Testis (tissue), 2 donors: ENCODE measurements at regions not wholly inside any gene's neighbourhood (a gene's known extent, or its start where the extent isn't known, plus 50 kb on each side); places are given as distances from the start of the nearest gene placed in this dataset.

Experiments used
- DNase-seq: peaks from one replicate; pipeline ENCODE4 v3.0.0-alpha.2; 2019
- H3K27ac ChIP-seq, 2 donors: fragments of 200-600 bp; sonication (generic); one replicate each; pipeline ENCODE4 v1.5.1; 2019
- H3K27me3 ChIP-seq: fragments of 200-600 bp; sonication (generic); one replicate; pipeline ENCODE4 v1.5.1; 2019
- H3K36me3 ChIP-seq: fragments of 200-600 bp; sonication (generic); one replicate; pipeline ENCODE4 v1.5.1; 2017; ENCODE audit warnings: low read depth; ENCODE audit errors: missing control alignments
- H3K4me1 ChIP-seq: fragments of 200-600 bp; sonication (generic); one replicate; pipeline ENCODE4 v1.5.1; 2019
- H3K4me3 ChIP-seq, 2 donors: fragments of 200-600 bp; sonication (generic); one replicate each; pipeline ENCODE4 v1.5.1; 2017 to 2019
- H3K9me3 ChIP-seq: fragments of 200-600 bp; sonication (generic); one replicate; pipeline ENCODE4 v1.5.1; 2017
- POLR2A ChIP-seq: fragments of 450-650 bp; IDR thresholded peaks from one replicate; pipeline ENCODE4 v1.6.1; 2017; ENCODE audit warnings: antibody characterized with exemption, mild to moderate bottlenecking, moderate library complexity
- WGBS, 2 donors: methylation state at CpG; one replicate each; pipeline ENCODE4 v1.1.5; 2018; 5-methylcytosine and 5-hydroxymethylcytosine counted together
- intact Hi-C: fragments of 100-400 bp; cut with DNase I; formaldehyde crosslinking; loops from one replicate; pipeline ENCODE4 v1.15.1; 2023; ENCODE audit warnings: low total_unique reads
- TF ChIP-seq, protein P1 (sequence below), 3 experiments: fragments of 450-650 bp in 2 of 3; fragments of 200-600 bp in 1 of 3; sonication (generic) in 1 of 3; IDR thresholded peaks; one replicate each; pipeline ENCODE4 v1.5.1; 2016 to 2019; ENCODE audit warnings: antibody characterized with exemption in 3 of 3, mild to moderate bottlenecking in 2 of 3, moderate library complexity in 1 of 3

DNA sequence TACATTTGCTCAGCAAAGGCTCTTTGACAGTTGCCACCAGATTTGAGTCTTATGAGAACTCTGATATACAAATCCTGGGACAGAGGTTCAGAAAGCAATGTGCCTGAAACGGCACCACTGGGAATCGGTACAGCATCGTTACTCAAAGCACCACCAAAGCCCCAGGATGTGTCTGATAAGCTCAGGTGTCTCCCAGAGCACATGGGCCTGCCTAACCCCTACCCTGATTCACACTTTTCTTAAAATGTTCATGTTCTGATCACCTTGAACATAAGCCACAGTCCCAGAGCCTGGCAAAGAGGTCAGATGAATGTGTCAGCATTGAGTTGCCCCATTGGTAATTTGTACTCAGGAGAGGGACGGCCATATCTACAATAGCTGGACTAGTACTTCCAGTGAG, 545.8 kb upstream of the AUTS2 start:
- no peaks in the 10 kb centered on the region for H3K4me1 ChIP-seq
- intact Hi-C loops = no loop called here
- H3K9me3 ChIP-seq = no peaks in the 10 kb centered on the region
- no peaks in the 10 kb centered on the region for H3K36me3 ChIP-seq
- H3K27me3 ChIP-seq = no peaks in the 10 kb centered on the region
- H3K27ac ChIP-seq = no peak overlapping the region
- TF ChIP-seq POLR2A = no peak
- TF ChIP-seq, protein P1, sequence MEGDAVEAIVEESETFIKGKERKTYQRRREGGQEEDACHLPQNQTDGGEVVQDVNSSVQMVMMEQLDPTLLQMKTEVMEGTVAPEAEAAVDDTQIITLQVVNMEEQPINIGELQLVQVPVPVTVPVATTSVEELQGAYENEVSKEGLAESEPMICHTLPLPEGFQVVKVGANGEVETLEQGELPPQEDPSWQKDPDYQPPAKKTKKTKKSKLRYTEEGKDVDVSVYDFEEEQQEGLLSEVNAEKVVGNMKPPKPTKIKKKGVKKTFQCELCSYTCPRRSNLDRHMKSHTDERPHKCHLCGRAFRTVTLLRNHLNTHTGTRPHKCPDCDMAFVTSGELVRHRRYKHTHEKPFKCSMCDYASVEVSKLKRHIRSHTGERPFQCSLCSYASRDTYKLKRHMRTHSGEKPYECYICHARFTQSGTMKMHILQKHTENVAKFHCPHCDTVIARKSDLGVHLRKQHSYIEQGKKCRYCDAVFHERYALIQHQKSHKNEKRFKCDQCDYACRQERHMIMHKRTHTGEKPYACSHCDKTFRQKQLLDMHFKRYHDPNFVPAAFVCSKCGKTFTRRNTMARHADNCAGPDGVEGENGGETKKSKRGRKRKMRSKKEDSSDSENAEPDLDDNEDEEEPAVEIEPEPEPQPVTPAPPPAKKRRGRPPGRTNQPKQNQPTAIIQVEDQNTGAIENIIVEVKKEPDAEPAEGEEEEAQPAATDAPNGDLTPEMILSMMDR (IDR thresholded peaks at IDR 0.05) = no peak
- 69 to 93% methylated on average over 4 of the region's 4 CpGs for WGBS, 2 donors
- no peak for DNase-seq
- H3K4me3 ChIP-seq = no peak overlapping the region

DNA sequence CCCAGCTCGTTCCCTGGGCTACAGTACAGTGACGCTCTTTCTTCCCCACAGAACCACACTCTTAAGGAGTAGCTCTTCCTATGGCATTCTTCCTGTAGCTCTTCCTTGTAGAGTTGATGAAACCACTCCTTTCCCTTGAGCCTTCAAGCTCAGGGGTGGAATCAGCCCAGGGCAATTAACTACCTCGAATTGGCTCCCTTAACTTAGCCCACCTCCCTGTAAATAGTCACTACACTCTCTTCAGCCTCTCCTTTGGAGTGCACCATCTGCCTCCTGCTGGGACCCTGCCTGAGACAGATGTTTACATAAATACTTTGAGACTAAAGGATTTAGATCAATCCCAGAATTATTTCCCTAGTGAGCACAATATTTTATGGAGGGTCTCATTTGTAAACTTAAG, 537.8 kb upstream of the AUTS2 start:
- 51 to 59% methylated on average over 3 of the region's 3 CpGs for WGBS, 2 donors
- TF ChIP-seq POLR2A = no peak
- TF ChIP-seq, protein P1 (IDR thresholded peaks at IDR 0.05) = no peak
- Histone ChIP-seq H3K9me3 (no peaks in the 10 kb centered on the region), H3K36me3 (no peaks in the 10 kb centered on the region), H3K4me3 (no peak overlapping the region), H3K27ac (no peak overlapping the region), H3K27me3 (no peaks in the 10 kb centered on the region), H3K4me1 (no peaks in the 10 kb centered on the region)
- no peak for DNase-seq
- intact Hi-C loops = no loop called here

DNA sequence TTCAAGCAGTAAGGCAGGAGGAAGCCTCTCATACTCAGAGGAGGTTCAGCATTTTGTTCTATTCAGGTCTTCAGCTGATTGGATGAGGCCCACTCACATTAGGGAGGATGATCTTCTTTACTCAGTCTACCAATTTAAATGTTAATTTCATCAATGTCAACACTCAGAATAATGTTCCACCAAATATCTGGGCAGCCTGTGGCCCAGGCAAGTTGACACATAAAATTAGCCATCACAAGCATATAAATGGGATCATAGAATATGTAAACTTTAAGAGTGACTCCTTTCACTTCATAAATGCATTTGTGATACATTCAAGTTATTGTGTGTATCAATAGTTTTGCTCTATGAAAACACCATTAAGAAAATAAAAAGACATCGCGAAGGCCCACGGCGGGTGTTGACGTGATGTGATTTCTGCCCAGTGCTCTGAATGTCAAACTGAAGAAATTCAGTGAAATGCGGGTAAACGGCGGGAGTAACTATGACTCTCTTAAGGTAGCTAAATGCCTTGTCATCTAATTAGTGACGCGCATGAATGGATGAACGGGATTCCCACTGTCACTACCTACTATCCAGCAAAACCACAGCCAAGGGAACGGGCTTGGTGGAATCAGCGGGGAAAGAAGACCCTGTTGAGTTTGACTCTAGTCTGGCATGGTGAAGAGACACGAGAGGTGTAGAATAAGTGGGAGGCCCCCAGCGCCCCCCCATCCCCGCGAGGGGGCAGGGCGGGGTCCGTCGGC, 536.1 kb upstream of the AUTS2 start:
- DNase-seq = no peak
- Histone ChIP-seq H3K36me3 (no peaks in the 10 kb centered on the region), H3K9me3 (no peaks in the 10 kb centered on the region), H3K4me3 (no peak overlapping the region), H3K4me1 (no peaks in the 10 kb centered on the region), H3K27me3 (no peaks in the 10 kb centered on the region), H3K27ac (no peak overlapping the region)
- 92% methylated on average over 20 of the region's 20 CpGs for WGBS, 2 donors
- intact Hi-C loops = no loop called here
- TF ChIP-seq POLR2A = no peak
- TF ChIP-seq, protein P1 (IDR thresholded peaks at IDR 0.05) = no peak

DNA sequence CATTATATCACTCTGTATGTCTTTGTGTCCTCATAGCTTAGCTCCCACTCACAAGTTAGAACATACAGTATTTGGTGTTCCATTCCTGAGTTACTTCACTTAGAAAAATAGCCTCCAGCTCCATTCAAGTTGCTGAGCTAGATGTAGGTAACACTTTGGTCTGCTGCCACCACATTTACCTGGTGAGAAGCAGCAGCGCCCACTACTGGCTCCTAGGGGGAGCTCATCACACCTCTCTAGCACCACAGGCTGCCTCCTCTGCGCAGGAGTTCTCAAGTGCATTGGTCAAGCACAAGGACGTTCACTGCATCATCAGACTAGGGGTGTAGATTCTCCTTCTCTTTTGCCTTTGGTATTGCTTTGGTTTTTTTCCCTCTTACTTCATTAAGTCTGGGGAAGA, 530.9 kb upstream of the AUTS2 start:
- H3K27me3 ChIP-seq = no peaks in the 10 kb centered on the region
- DNase-seq = peak; percentile 80
- H3K4me1 ChIP-seq = no peaks in the 10 kb centered on the region
- intact Hi-C loops = no loop called here
- no peak overlapping the region for H3K27ac ChIP-seq
- no peak for TF ChIP-seq POLR2A
- TF ChIP-seq, protein P1 (IDR thresholded peaks at IDR 0.05) = peak in 1 of 3 experiments; percentile 35
- no peaks in the 10 kb centered on the region for H3K36me3 ChIP-seq
- no peaks in the 10 kb centered on the region for H3K9me3 ChIP-seq
- WGBS, 2 donors = 40 to 55% methylated on average over 3 of the region's 3 CpGs
- no peak overlapping the region for H3K4me3 ChIP-seq

DNA sequence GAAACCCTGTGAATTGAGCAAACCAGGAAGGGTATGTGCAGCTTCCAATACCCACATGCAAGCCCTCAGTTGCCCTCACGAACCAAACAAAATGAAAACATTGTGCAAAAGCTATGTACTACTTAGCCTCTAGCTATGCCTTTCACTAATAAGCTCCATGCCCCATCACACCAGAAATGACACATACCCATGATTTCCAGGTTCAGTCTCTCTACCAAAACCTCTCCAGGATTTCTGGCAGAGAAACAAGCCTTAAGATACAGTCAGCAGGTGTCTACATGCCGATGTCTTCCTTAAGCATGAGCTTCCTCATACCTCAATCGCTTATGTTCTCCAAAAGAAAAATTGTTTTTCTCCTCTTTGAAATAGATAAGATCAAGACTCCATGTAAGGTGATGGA, 527.8 kb upstream of the AUTS2 start:
- no peaks in the 10 kb centered on the region for H3K36me3 ChIP-seq
- TF ChIP-seq, protein P1 (IDR thresholded peaks at IDR 0.05) = no peak
- no peak for TF ChIP-seq POLR2A
- H3K27me3 ChIP-seq = no peaks in the 10 kb centered on the region
- H3K4me1 ChIP-seq = no peaks in the 10 kb centered on the region
- no peak for DNase-seq
- intact Hi-C loops = no loop called here
- H3K27ac ChIP-seq = no peak overlapping the region
- 90 to 93% methylated on average over 3 of the region's 3 CpGs for WGBS, 2 donors
- no peaks in the 10 kb centered on the region for H3K9me3 ChIP-seq
- H3K4me3 ChIP-seq = no peak overlapping the region
